SK-N-SH (cell line): ENCODE measurements at regions not wholly inside any gene's neighbourhood (a gene's known extent, or its start where the extent isn't known, plus 50 kb on each side); places are given as distances from the start of the nearest gene placed in this dataset.

Source experiments
- CTCF ChIA-PET: fragments of 300-600, 350-600 bp; formaldehyde crosslinking; extraction: SDS; loops from one replicate; lab custom pipeline; 2021; lab: Yijun Ruan, JAX
- POLR2A ChIA-PET: fragments of 350-600 bp; sonication (Branson Sonifier 250); formaldehyde crosslinking; extraction: SDS; loops from one replicate; lab custom pipeline; 2020; ENCODE audit warnings: antibody characterized with exemption, inconsistent platforms; lab: Yijun Ruan, JAX
- DNase-seq: peaks from one replicate; pipeline ENCODE4 v3.0.0; 2012
- H2AFZ ChIP-seq: fragments of 200-600 bp; sonication (generic); 2 replicates; pipeline ENCODE4 v1.8.1; 2016; ENCODE audit warnings: antibody characterized with exemption, mild to moderate bottlenecking, low read depth
- H3F3A ChIP-seq: fragments of 200-600 bp; sonication (generic); replicated peaks from 2 replicates; pipeline ENCODE3; 2016; ENCODE audit warnings: antibody characterized with exemption, mild to moderate bottlenecking; ENCODE audit not compliant: insufficient read depth
- H3K27ac ChIP-seq, 2 experiments: fragments of 200-500 bp in 1 of 2; fragments of 200-600 bp in 1 of 2; sonication (Bioruptor generic) in 1 of 2; sonication (generic), shearing (Covaris generic) in 1 of 2; 2 replicates each; pipeline versions ENCODE4 v1.5.1 to v1.6.1; 2014 to 2016; ENCODE audit warnings: low read depth in 2 of 2, inconsistent platforms in 1 of 2, low read length in 1 of 2, mild to moderate bottlenecking in 1 of 2, mixed read lengths in 1 of 2
- H3K27me3 ChIP-seq: fragments of 200-600 bp; sonication (generic), shearing (Covaris generic); 2 replicates; pipeline ENCODE4 v1.6.1; 2016; ENCODE audit warnings: mixed run types; ENCODE audit not compliant: insufficient read depth
- H3K36me3 ChIP-seq, 2 experiments: fragments of 200-500 bp in 1 of 2; fragments of 200-600 bp in 1 of 2; sonication (Bioruptor generic) in 1 of 2; sonication (generic) in 1 of 2; replicated peaks in 1 of 2; 2 replicates each; pipeline versions ENCODE3 to v1.5.1; 2014 to 2016; ENCODE audit warnings: low read length in 1 of 2, mild to moderate bottlenecking in 1 of 2; ENCODE audit not compliant: insufficient read depth in 2 of 2, control insufficient read depth in 1 of 2
- H3K4me1 ChIP-seq, 2 experiments: fragments of 200-500 bp in 1 of 2; fragments of 200-600 bp in 1 of 2; sonication (Bioruptor generic) in 1 of 2; sonication (generic), shearing (Covaris generic) in 1 of 2; 2 replicates each; pipeline versions ENCODE4 v1.5.1 to v1.6.1; 2014 to 2016; ENCODE audit warnings: low read depth in 1 of 2, low read length in 1 of 2, mixed run types in 1 of 2; ENCODE audit not compliant: insufficient read depth in 2 of 2, control insufficient read depth in 1 of 2
- H3K4me2 ChIP-seq: fragments of 200-600 bp; sonication (generic), shearing (Covaris generic); 2 replicates; pipeline ENCODE4 v1.6.1; 2017; ENCODE audit warnings: mixed run types
- H3K4me3 ChIP-seq, 2 experiments: fragments of 200-500 bp in 1 of 2; fragments of 200-600 bp in 1 of 2; sonication (Bioruptor generic) in 1 of 2; sonication (generic), shearing (Covaris generic) in 1 of 2; 2 replicates each; pipeline versions ENCODE4 v1.5.1 to v1.8.1; 2014 to 2016; ENCODE audit warnings: low read depth in 2 of 2, inconsistent platforms in 1 of 2, low read length in 1 of 2, mild to moderate bottlenecking in 1 of 2, mixed read lengths in 1 of 2, moderate library complexity in 1 of 2
- H3K79me2 ChIP-seq: fragments of 200-600 bp; sonication (generic); 2 replicates; pipeline ENCODE4 v1.8.1; 2017; ENCODE audit warnings: mild to moderate bottlenecking; ENCODE audit not compliant: insufficient read depth
- H3K9ac ChIP-seq: fragments of 200-600 bp; sonication (generic); 2 replicates; pipeline ENCODE4 v1.6.1; 2017; ENCODE audit warnings: mixed run types
- H3K9me2 ChIP-seq: fragments of 200-600 bp; sonication (generic); 2 replicates; pipeline ENCODE4 v1.6.1; 2017; ENCODE audit warnings: mixed run types
- H3K9me3 ChIP-seq: fragments of 200-600 bp; sonication (generic); 2 replicates; pipeline ENCODE4 v1.6.1; 2017; ENCODE audit warnings: mixed run types, mild to moderate bottlenecking, moderate library complexity
- H4K20me1 ChIP-seq: fragments of 200-600 bp; sonication (generic); 2 replicates; pipeline ENCODE4 v1.6.1; 2017; ENCODE audit warnings: mild to moderate bottlenecking, mixed run types; ENCODE audit not compliant: insufficient read depth
- FOSL2 ChIP-seq: IDR thresholded peaks from 2 replicates; pipeline ENCODE4 v1.4.0; 2012; ENCODE audit warnings: low read depth, mild to moderate bottlenecking, moderate library complexity, borderline replicate concordance
- GABPA ChIP-seq: IDR thresholded peaks from 2 replicates; pipeline ENCODE4 v1.4.0; 2012; ENCODE audit warnings: low read depth, mild to moderate bottlenecking
- JUND ChIP-seq: IDR thresholded peaks from 2 replicates; pipeline ENCODE4 v1.4.0; 2012
- MXI1 ChIP-seq: IDR thresholded peaks from 2 replicates; pipeline ENCODE4 v1.6.1; 2012; ENCODE audit warnings: mild to moderate bottlenecking, low read depth, low read length, improper control_type of control experiment
- NFIC ChIP-seq: IDR thresholded peaks from 2 replicates; pipeline ENCODE4 v1.4.0; 2012; ENCODE audit warnings: borderline replicate concordance
- RFX5 ChIP-seq: IDR thresholded peaks from 2 replicates; pipeline ENCODE4 v1.6.1; 2012; ENCODE audit warnings: mild to moderate bottlenecking, improper control_type of control experiment, low read length
- SIN3A ChIP-seq: IDR thresholded peaks from 2 replicates; pipeline ENCODE4 v1.6.1; 2012; ENCODE audit warnings: low read depth, mild to moderate bottlenecking, low read length, moderate library complexity, borderline replicate concordance
- TAF1 ChIP-seq: IDR thresholded peaks from 2 replicates; pipeline ENCODE4 v1.6.1; 2012; ENCODE audit warnings: low read depth, mild to moderate bottlenecking, low read length, moderate library complexity, borderline replicate concordance
- TCF12 ChIP-seq: IDR thresholded peaks from 2 replicates; pipeline ENCODE4 v1.4.0; 2012
- YY1 ChIP-seq: IDR thresholded peaks from 2 replicates; pipeline ENCODE4 v1.4.0; 2012; ENCODE audit warnings: low read depth, mild to moderate bottlenecking
- WGBS: methylation state at CpG from one replicate; pipeline ENCODE4 v1.1.6; 2017; ENCODE audit warnings: low lambda C conversion rate; 5-methylcytosine and 5-hydroxymethylcytosine counted together
- TF ChIP-seq, protein P1 (sequence below): IDR thresholded peaks from 2 replicates; pipeline ENCODE4 v1.6.1; 2012; ENCODE audit warnings: mild to moderate bottlenecking, low read depth, low read length, moderate library complexity
- TF ChIP-seq, protein P2 (sequence below): fragments of 150-350 bp; IDR thresholded peaks from 2 replicates; pipeline ENCODE4 v1.6.1; 2016; ENCODE audit warnings: mild to moderate bottlenecking, low read depth, low read length

DNA sequence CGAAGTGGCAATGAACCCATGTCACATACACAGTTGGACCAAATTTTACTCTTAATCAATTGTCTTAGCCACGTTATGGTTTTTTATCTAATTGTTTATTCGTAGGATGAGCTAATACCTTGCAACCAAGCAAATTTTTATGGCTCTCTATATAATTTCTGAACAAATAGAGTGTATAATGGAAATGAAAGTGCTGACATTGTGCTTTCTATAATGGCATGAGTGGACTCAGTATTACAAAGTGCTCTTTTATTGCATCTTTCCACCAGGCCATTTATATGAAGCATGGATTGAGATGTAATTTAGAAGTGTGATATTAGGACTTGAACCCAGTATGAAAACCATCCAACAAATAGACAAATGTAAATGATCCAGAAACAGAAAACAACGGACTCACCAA is 1096.0 kb downstream of the DTWD2 start:
- no peak overlapping the region for H2AFZ ChIP-seq
- no peaks in the 10 kb centered on the region for H4K20me1 ChIP-seq
- ChIA-PET POLR2A (no interaction called here), CTCF (no interaction called here)
- H3K9me3 ChIP-seq, result peaks cover 11% of the 10 kb centered on the region; the same call in 1 of the 2 replicates
- TF ChIP-seq, protein P1, sequence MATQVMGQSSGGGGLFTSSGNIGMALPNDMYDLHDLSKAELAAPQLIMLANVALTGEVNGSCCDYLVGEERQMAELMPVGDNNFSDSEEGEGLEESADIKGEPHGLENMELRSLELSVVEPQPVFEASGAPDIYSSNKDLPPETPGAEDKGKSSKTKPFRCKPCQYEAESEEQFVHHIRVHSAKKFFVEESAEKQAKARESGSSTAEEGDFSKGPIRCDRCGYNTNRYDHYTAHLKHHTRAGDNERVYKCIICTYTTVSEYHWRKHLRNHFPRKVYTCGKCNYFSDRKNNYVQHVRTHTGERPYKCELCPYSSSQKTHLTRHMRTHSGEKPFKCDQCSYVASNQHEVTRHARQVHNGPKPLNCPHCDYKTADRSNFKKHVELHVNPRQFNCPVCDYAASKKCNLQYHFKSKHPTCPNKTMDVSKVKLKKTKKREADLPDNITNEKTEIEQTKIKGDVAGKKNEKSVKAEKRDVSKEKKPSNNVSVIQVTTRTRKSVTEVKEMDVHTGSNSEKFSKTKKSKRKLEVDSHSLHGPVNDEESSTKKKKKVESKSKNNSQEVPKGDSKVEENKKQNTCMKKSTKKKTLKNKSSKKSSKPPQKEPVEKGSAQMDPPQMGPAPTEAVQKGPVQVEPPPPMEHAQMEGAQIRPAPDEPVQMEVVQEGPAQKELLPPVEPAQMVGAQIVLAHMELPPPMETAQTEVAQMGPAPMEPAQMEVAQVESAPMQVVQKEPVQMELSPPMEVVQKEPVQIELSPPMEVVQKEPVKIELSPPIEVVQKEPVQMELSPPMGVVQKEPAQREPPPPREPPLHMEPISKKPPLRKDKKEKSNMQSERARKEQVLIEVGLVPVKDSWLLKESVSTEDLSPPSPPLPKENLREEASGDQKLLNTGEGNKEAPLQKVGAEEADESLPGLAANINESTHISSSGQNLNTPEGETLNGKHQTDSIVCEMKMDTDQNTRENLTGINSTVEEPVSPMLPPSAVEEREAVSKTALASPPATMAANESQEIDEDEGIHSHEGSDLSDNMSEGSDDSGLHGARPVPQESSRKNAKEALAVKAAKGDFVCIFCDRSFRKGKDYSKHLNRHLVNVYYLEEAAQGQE, result no peak
- TF ChIP-seq TAF1, result no peak
- TF ChIP-seq FOSL2, result no peak
- no peak for TF ChIP-seq GABPA
- TF ChIP-seq, protein P2, sequence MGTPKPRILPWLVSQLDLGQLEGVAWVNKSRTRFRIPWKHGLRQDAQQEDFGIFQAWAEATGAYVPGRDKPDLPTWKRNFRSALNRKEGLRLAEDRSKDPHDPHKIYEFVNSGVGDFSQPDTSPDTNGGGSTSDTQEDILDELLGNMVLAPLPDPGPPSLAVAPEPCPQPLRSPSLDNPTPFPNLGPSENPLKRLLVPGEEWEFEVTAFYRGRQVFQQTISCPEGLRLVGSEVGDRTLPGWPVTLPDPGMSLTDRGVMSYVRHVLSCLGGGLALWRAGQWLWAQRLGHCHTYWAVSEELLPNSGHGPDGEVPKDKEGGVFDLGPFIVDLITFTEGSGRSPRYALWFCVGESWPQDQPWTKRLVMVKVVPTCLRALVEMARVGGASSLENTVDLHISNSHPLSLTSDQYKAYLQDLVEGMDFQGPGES, result no peak
- no peak for TF ChIP-seq YY1
- TF ChIP-seq TCF12, result no peak
- TF ChIP-seq NFIC, result no peak
- no peak overlapping the region for H3K27ac ChIP-seq
- H3K36me3 ChIP-seq, result no peaks in the 10 kb centered on the region
- H3K9ac ChIP-seq, result no peak overlapping the region
- H3F3A ChIP-seq, result no peaks in the 10 kb centered on the region
- no peaks in the 10 kb centered on the region for H3K4me1 ChIP-seq
- no peaks in the 10 kb centered on the region for H3K27me3 ChIP-seq
- H3K4me3 ChIP-seq, result no peak overlapping the region
- no peak for DNase-seq
- H3K4me2 ChIP-seq, result no peak overlapping the region
- H3K79me2 ChIP-seq, result no peaks in the 10 kb centered on the region
- WGBS, result 19% methylated on average over 4 of the region's 4 CpGs
- no peaks in the 10 kb centered on the region for H3K9me2 ChIP-seq

DNA sequence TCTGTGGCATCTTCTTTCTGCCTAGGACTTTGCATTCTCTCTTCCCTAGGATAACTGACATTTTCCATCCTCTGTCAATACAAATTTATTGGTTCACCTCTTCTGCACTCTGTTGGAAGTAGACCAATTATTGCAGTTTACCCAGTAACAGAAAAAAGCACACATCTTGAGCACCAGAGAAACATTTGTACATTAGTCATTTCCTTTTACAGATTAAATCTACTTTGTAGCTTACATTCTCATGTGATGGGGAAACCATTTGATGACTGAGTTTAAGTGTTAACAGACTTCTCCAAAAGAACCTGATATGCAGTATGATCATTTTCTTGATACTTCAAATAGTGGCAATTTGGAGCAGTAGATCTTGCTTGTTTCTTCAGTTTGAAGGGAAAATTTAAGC is 1098.8 kb downstream of the DTWD2 start:
- no peak overlapping the region for H3K4me3 ChIP-seq
- H3K79me2 ChIP-seq, result no peaks in the 10 kb centered on the region
- no peak for TF ChIP-seq GABPA
- TF ChIP-seq TCF12, result no peak
- no peak for TF ChIP-seq RFX5
- TF ChIP-seq MXI1, result no peak
- TF ChIP-seq JUND, result no peak
- TF ChIP-seq SIN3A, result no peak
- no peak for TF ChIP-seq YY1
- TF ChIP-seq, protein P1, result no peak
- no peak for TF ChIP-seq TAF1
- TF ChIP-seq, protein P2, result no peak
- H2AFZ ChIP-seq, result no peak overlapping the region
- H3K27ac ChIP-seq, result no peak overlapping the region
- H3K9ac ChIP-seq, result no peak overlapping the region
- no peak overlapping the region for H3K4me2 ChIP-seq
- H4K20me1 ChIP-seq, result no peaks in the 10 kb centered on the region
- POLR2A ChIA-PET, result no interaction called here
- H3K4me1 ChIP-seq, result no peaks in the 10 kb centered on the region
- no peaks in the 10 kb centered on the region for H3F3A ChIP-seq
- no peaks in the 10 kb centered on the region for H3K9me2 ChIP-seq
- CTCF ChIA-PET, result interaction anchor here (1.1 kb wide), 1 partner anchor 22 kb away, joined by 3 read pairs; no protein-coding TSS in a partner anchor
- no peaks in the 10 kb centered on the region for H3K36me3 ChIP-seq
- no peaks in the 10 kb centered on the region for H3K27me3 ChIP-seq
- no peaks in the 10 kb centered on the region for H3K9me3 ChIP-seq
- no peak for DNase-seq
